OCI-M1 (cell line): ENCODE measurements at regions not wholly inside any gene's neighbourhood (a gene's known extent, or its start where the extent isn't known, plus 50 kb on each side); places are given as distances from the start of the nearest gene placed in this dataset.

Experiments
- DNase-seq: peaks from one replicate; lab custom pipeline; 2025; lab: John Stamatoyannopoulos, UW

DNA sequence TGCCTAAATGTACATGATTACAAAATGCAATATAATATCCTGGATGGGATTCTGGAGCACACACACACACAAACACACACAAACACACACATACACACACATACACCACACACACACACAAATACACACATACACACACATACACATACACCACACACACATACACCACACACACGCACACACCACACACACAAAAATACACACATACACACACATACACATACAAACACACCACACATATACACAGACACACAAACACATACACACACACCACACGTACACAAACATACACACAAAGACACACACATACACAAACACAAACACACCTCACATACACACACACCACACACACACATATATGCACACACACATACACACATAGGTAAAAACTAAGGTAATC, 134.6 kb upstream of the SYNDIG1 start:
- no peak for DNase-seq

DNA sequence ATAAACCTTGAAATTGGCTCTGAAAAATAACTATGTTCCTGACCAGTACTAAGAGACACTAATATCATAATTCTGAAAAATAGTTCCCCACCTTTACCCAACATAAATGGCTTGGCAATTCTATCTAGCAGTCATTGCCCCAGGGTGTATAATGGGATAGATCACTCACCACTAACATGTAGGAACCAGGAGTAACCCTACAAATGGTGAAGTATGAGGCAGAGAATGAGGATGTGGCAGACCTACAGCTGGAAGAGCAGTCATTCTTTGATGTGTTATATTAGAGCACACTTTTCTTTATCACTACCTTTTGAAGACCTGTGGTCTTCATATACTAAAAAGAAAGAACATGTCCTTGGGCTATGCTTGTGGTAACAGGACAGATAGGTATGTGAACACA, 136.5 kb upstream of the SYNDIG1 start:
- no peak for DNase-seq

GRCh38 chr20:24331939-24332338, 137.5 kb upstream of the SYNDIG1 start:
- no peak for DNase-seq

GRCh38 chr20:24328901-24329300, 140.5 kb upstream of the SYNDIG1 start:
- DNase-seq: no peak

DNA sequence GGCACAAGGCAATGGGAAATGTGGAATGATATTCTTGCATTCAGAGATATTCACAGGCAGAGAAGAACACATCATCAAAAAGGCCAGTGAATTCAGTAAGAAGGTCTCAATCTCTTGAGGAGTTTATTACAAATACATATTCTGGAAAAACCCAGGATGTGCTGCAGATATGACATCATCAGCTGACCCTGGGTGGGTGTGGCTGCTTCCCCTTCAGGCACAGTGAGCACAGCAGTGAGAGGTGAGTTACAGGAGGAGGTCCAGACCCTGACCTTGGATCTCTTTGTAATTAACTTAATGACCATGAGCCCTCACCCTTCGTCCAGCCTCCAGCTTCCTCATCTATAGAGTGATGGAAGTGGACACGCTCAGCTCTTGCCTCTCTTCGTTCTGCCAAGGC, 147.5 kb upstream of the SYNDIG1 start:
- DNase-seq: no peak

- no peak for DNase-seq
Measured at GRCh38 chr20:24318569-24319352, 150.7 kb upstream of the SYNDIG1 start.

GRCh38 chr20:24317224-24317623, 152.2 kb upstream of the SYNDIG1 start:
- no peak for DNase-seq

DNA sequence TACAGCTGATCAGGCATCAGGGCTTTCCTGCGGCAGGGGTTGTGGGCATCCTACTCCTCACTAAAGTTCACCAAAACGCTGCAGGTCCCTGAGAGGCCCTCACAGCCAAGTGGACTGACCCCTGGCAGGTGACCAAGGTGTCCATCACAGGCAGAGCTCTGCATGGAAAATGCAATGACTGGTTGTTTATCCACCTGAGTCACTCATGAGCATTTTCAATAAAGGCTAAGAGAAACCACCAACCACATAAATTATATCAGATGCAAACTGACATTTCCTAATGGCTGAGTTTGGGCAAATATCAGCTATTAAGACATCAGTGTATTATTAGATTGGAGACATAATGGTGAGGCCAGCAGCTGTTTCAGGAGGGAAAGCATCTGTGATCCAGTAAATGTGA, 152.7 kb upstream of the SYNDIG1 start:
- no peak for DNase-seq

DNA sequence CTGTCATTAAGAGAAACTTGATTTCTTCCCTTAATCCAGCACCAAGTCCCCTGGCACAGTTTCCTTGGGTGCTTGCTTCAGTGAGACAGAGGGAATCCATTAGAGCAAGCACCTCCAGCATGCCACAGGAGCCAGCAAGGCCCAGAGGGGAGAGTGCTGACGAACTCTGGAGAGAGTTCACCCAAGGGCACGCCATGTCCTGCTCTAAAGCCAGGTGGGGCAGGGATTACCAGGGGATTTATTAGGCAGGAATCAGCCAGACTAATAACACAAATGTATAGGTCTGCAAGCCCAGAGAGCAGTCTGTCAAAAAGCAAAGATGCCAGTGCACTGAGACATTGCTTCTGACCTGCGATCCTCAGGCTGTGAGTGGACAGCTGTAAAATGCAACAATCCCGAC, 155.4 kb upstream of the SYNDIG1 start:
- no peak for DNase-seq

DNA sequence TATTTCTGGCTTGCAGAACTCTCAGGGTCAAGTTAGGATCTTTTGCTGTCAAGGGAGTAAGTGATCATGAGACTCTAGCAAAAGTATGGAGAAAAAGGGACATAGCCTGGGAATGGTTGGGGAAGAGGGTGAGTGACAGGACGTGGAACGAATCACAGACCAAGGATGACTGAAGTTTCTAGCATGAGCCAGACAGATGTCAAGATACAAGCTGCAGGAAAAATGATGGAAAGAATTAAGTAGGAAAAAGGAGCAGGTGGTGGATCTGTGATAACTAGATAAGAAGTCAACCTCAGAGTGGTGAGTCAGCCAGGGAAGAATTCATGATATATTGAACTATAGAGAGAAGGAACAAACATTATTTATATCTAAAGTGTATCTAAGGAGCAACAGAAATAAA, 159.8 kb upstream of the SYNDIG1 start:
- DNase-seq: no peak

DNA sequence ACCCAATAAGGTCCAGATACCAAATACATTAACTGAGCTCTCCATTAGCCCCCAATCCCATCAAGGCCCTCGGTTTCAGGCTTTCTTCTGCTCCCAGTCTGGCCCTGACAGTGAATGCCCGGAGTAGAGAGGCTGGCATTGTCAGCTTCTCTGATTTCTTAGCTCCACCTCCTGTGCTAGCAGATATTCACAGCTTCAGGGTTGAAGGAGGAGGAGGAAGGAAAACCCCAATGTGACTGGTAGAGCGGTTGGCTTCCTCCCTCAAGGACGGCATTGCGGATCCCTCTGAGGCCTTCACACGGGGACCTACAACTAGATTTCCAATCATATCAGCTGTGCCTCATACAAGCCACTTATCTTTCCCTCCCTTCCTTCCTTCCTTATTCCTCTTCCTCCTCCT, 164.1 kb upstream of the SYNDIG1 start:
- no peak for DNase-seq

- DNase-seq: no peak
Measured at GRCh38 chr20:24304291-24304690, 165.1 kb upstream of the SYNDIG1 start.

DNA sequence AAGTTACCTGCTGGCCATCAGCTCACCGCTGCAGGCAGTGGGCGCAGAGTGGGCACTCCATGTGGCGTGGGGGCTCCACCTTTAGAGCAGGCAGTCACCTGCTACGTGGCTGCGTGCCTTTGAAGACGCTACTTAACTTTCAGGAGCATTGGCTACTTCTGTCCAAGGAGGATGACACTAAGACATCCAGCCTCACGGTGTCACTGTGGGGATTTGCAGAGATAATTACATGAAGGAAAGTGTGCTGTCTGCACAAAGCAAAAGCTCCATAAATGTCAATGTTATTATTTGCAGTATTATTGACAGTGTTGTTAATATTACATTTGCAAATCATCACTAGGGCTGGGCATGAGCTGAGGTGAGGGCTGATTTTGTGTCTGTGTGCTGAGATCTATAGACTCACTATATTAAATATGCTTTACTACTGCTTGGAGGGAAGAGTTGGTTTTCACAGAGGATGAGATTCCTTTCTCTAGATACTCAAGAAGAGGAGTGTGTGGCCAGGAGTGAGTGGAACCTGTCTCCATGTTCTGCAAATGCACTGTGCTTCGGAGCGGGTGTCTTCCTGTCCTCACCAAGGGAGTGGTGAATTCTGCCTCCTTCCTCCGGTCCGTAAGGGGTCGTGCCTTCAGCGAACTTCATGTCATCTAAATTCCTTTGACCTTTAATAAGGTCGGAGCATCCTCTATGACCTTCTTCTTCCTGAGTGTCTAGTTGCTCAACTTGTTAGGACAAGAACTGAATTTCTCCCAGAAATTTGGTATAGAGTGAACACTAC, 165.8 kb upstream of the SYNDIG1 start:
- no peak for DNase-seq

GRCh38 chr20:24297993-24298392, 171.4 kb upstream of the SYNDIG1 start:
- no peak for DNase-seq

GRCh38 chr20:24296477-24297261, 172.8 kb upstream of the SYNDIG1 start:
- no peak for DNase-seq

- no peak for DNase-seq
Measured at GRCh38 chr20:24291014-24291413, 178.4 kb upstream of the SYNDIG1 start.

DNA sequence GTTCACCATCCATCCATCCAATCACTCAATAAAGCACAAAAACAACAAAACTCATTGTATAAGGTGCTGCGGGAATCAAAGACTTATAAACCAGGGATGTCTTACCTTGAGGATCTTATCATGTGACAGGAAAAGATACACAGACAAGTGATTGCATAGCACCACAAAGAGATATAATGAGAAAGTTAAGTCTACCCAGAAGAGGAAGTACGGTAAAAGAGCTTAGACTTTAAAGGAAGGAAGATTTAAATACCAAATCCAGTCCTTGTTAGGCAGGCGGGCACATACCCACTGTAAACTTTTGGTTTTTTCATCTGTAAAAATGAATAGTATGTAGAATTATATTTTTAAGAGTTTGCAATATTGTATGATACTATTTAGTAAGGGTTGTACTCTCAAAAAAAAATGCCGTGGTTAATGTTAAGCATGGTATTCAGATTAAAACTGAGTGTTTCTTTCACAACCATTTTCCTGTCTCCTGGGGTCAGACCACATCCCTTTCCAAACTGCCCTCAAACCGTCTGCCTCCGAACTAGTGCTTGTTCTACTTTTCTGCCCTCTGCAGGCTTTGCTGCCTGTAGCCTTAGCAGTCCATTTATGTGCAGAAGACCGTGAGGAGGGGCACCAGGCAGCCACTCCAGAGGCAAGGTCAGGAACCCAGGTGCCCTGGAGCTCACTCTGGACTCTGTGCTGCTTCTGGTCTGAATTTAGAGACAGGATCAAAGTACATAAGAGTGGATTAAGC, 179.5 kb upstream of the SYNDIG1 start:
- no peak for DNase-seq

DNA sequence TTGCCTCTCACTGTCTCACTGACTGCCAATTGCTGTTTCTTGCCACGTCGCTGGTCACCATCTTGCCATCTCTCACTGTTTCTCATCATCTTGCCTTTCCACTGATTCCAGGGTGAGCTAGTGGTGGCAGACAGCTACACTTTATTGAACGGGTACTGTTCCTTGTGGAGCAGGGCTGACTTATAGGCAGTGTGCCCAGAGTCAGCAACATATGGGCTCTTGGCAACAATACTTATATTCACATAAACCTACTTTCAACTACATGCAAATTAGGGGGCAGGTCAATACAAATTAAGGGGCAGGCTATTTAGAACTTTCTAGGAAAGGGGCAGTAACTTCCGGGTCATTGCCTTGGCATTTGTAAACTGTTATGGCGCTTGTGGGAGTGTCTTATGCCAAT, 186.2 kb upstream of the SYNDIG1 start:
- DNase-seq: no peak

GRCh38 chr20:24277196-24277595, 192.2 kb upstream of the SYNDIG1 start:
- DNase-seq: no peak

DNA sequence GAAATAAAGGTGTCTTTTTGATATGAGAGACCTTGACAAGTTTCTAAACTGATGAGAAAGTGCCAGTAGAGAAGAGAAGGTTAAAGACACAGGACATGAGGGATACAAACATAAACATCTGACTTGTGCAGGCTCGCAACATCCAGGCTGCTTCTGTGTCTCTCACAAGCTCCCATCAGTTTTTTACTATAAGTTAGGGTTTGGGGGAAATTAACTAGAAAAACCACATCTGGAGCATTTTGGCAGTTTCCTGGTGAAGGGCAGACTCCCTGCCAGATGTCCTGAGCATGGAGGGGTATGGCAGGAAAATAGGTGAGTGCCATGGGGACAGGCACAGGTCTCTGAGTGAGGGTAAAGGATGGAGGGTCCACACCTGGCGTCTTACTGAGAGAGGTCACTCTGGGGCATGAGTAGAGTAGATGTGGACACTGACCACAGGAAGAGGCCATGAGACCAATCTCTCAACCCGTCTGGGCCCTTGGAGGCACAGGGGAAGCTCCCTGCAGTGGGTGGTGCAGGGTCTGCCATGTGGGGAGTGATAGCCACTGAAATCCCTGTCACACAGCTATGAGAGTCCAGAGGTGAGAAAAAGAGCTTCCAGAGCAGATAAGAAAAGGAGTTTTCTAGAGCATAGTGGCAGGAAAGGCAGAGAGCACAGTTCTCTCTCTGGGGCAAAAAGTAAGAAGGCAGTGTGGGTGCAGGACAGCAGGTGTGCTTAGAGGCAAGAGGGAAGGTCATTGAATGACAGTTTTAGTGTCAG, 193.3 kb upstream of the SYNDIG1 start:
- DNase-seq: no peak

GRCh38 chr20:24273251-24273650, 196.2 kb upstream of the SYNDIG1 start:
- DNase-seq: no peak
